CD8-positive, alpha-beta memory T cell (primary cell): ENCODE measurements at regions not wholly inside any gene's neighbourhood (a gene's known extent, or its start where the extent isn't known, plus 50 kb on each side); places are given as distances from the start of the nearest gene placed in this dataset.

Experiments used
- CTCF ChIA-PET: fragments of 350-600 bp; sonication (Branson Sonifier 250); formaldehyde crosslinking; loops from one replicate; lab custom pipeline; 2021; ENCODE audit warnings: antibody characterized with exemption; lab: Charles Lee
- POLR2A ChIA-PET: fragments of 350-600 bp; sonication (Branson Sonifier 250); formaldehyde crosslinking; loops from one replicate; lab custom pipeline; 2021; ENCODE audit warnings: antibody characterized with exemption; lab: Charles Lee
- DNase-seq, 5 donors: peaks; one replicate each; pipeline versions ENCODE4 v3.0.0 to v3.0.0-alpha.2; 2020 to 2022; ENCODE audit warnings: mixed read lengths in 1 of 5
- H3K27ac ChIP-seq: one replicate; pipeline ENCODE4 v1.7.0; 2013; ENCODE audit warnings: low read depth, mild to moderate bottlenecking, low read length, moderate library complexity
- H3K27me3 ChIP-seq: 2 replicates; pipeline ENCODE4 v1.7.0; 2013; ENCODE audit warnings: low read length, mild to moderate bottlenecking; ENCODE audit not compliant: insufficient read depth, poor library complexity, severe bottlenecking
- H3K36me3 ChIP-seq: 2 replicates; pipeline ENCODE4 v1.7.0; 2013; ENCODE audit warnings: mild to moderate bottlenecking, low read length, moderate library complexity; ENCODE audit not compliant: insufficient read depth
- H3K4me1 ChIP-seq: 2 replicates; pipeline ENCODE4 v1.7.0; 2013; ENCODE audit warnings: mild to moderate bottlenecking, low read length, moderate library complexity; ENCODE audit not compliant: insufficient read depth
- H3K4me3 ChIP-seq: 2 replicates; pipeline ENCODE4 v1.7.0; 2013; ENCODE audit warnings: mild to moderate bottlenecking, low read length
- H3K9me3 ChIP-seq: 2 replicates; pipeline ENCODE4 v1.7.0; 2013; ENCODE audit warnings: mild to moderate bottlenecking, low read length
- H3K27ac Mint-ChIP-seq, 8 donors: one replicate each; pipeline ENCODE4 v1.8.0; 2020 to 2021; ENCODE audit warnings: mixed read lengths in 8 of 8, mild to moderate bottlenecking in 6 of 8, inconsistent platforms in 3 of 8, moderate library complexity in 3 of 8
- H3K27me3 Mint-ChIP-seq, 2 donors: one replicate each; pipeline ENCODE4 v1.8.0; 2020 to 2021; ENCODE audit warnings: mixed read lengths in 2 of 2, mild to moderate bottlenecking in 1 of 2, moderate library complexity in 1 of 2
- H3K36me3 Mint-ChIP-seq, 3 donors: one replicate each; pipeline ENCODE4 v1.8.0; 2020 to 2021; ENCODE audit warnings: mixed read lengths in 3 of 3, inconsistent platforms in 1 of 3, mild to moderate bottlenecking in 1 of 3
- H3K4me1 Mint-ChIP-seq, 3 donors: one replicate each; pipeline ENCODE4 v1.8.0; 2020 to 2021; ENCODE audit warnings: mixed read lengths in 3 of 3, inconsistent platforms in 1 of 3, mild to moderate bottlenecking in 1 of 3
- H3K4me3 Mint-ChIP-seq, 7 donors: one replicate each; pipeline ENCODE4 v1.8.0; 2020 to 2021; ENCODE audit warnings: mixed read lengths in 7 of 7, mild to moderate bottlenecking in 6 of 7, moderate library complexity in 4 of 7, inconsistent platforms in 2 of 7
- H3K9me3 Mint-ChIP-seq, 5 donors: one replicate each; pipeline ENCODE4 v1.8.0; 2020 to 2022; ENCODE audit warnings: mixed read lengths in 5 of 5, mild to moderate bottlenecking in 3 of 5, moderate library complexity in 2 of 5, inconsistent platforms in 1 of 5

DNA sequence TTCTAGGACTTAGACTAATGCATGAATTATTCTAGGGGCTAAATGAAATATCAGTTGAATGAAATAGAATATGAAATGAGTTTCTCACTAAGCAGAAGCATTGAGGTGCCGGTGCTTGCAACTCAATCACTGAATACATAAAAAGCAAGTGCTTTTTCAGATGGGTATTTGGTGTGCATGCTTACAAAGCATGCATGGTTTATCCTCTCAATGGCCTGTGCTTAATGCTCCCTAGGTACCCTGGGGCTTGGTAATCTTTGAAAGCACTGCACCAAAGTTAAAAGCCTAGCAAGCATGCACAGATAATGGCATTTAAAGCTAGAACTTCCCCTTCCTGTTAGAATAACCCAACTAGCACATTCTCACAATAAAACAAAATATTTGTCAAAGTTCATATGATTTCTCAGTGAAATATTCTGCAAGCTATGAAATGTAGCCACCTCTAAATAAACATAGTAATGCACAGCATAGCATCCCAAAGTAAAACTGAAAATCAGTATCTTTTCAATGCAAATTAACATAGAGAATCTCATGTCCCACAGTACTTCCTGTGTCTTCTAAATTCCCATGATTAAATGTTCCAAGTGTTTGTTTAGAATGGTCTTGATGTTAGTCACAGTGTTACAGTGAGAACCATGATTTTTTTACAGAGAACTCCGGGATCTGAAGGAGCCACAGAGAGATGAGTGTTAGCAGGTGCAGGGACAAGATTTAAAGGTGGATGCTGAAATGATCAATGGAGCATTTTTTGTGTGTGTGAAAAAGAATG lies 143.4 kb upstream of the CDH6 start:
- Mint-ChIP-seq H3K27me3 (no peaks in the 10 kb centered on the region), H3K27ac (peak overlapping the region in 1 of 8 donors; percentile 61), H3K4me3 (no peak overlapping the region), H3K4me1 (no peaks in the 10 kb centered on the region), H3K36me3 (no peaks in the 10 kb centered on the region), H3K9me3 (peaks cover 0 to 20% (median 4%) of the 10 kb centered on the region in 5 donors)
- H3K4me3 ChIP-seq: no peak overlapping the region
- ChIA-PET POLR2A (no interaction called here), CTCF (no interaction called here)
- no peak overlapping the region for H3K27ac ChIP-seq
- no peaks in the 10 kb centered on the region for H3K27me3 ChIP-seq
- H3K9me3 ChIP-seq: no peaks in the 10 kb centered on the region
- no peak for DNase-seq
- H3K4me1 ChIP-seq: no peaks in the 10 kb centered on the region
- no peaks in the 10 kb centered on the region for H3K36me3 ChIP-seq

DNA sequence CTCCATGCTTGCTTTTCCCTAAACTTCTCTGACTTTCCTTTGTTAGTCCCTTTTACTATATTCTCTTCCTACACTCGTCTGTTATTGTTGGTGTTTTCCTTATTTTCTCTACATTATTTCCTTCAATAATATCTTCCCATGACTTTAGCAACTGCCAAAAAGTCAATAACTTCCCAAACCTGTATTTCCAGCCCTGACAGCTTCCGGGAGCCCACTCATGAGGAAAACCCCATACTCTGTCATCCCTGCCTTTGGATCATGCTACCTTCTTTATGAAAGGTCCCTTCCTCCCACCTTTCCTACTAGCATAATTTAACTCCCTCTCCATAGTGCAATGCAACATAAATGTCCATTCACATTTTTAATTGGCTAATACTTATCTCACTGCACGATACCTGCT lies 144.0 kb upstream of the CDH6 start:
- no peak overlapping the region for H3K27ac Mint-ChIP-seq
- Histone ChIP-seq H3K4me1 (no peaks in the 10 kb centered on the region), H3K4me3 (no peak overlapping the region), H3K36me3 (no peaks in the 10 kb centered on the region), H3K9me3 (no peaks in the 10 kb centered on the region), H3K27ac (no peak overlapping the region), H3K27me3 (no peaks in the 10 kb centered on the region)
- H3K4me3 Mint-ChIP-seq: no peak overlapping the region
- no peaks in the 10 kb centered on the region for H3K27me3 Mint-ChIP-seq
- ChIA-PET CTCF (no interaction called here), POLR2A (no interaction called here)
- H3K4me1 Mint-ChIP-seq: no peaks in the 10 kb centered on the region
- no peaks in the 10 kb centered on the region for H3K36me3 Mint-ChIP-seq
- peaks cover 0 to 24% (median 4%) of the 10 kb centered on the region in 5 donors for H3K9me3 Mint-ChIP-seq
- no peak for DNase-seq

DNA sequence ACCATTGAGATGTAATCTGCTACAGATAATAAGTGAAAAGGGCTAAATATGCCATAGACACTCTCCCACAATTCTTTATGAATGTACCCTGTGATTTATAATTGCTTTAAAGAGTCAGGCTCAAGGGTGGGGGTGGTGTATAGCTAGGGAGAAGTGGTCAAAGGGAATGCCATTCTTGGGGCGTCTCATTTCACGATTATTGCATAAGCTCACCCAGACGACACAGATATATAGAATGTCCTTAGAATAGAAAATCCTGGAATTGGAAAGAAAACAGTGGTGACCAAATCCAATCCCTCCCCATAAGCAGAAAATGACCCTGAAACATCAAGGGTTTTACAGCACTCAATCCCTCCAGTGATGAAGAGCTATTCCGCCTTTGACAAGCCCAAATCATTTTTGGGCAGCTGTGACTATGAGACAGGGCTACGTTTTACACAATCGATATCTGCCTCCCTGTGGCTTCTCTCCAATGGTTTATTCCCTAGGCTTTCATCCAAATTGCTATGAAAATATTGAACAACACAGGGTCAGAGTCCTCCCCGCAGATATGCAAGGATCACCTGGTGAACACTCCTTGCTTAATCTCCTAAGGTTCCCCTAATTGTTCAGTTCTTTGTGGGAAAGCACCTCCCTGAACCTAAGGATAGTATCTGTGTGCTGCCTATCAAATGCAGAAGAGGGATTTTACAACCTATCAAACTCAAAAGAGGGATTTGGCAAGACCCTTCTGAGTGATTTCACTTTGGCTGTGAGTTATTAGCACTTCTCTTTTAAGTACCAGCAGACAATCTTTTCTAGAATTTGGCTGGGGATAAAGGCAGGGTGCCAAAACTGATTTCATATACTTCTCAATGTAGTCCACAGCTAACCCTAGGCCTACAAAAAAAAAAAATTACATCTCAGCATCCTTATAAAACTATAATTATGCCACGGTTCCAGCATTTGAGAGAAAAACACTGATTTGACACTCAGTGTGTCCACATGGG lies 144.9 kb upstream of the CDH6 start:
- H3K27me3 ChIP-seq: no peaks in the 10 kb centered on the region
- H3K36me3 Mint-ChIP-seq: no peaks in the 10 kb centered on the region
- no peaks in the 10 kb centered on the region for H3K4me1 Mint-ChIP-seq
- POLR2A ChIA-PET: no interaction called here
- H3K4me3 Mint-ChIP-seq: no peak overlapping the region
- CTCF ChIA-PET: no interaction called here
- peaks cover 0 to 24% (median 4%) of the 10 kb centered on the region in 5 donors for H3K9me3 Mint-ChIP-seq
- no peak overlapping the region for H3K4me3 ChIP-seq
- H3K27ac Mint-ChIP-seq: no peak overlapping the region
- DNase-seq: no peak
- no peaks in the 10 kb centered on the region for H3K9me3 ChIP-seq
- no peak overlapping the region for H3K27ac ChIP-seq
- no peaks in the 10 kb centered on the region for H3K36me3 ChIP-seq
- no peaks in the 10 kb centered on the region for H3K4me1 ChIP-seq
- no peaks in the 10 kb centered on the region for H3K27me3 Mint-ChIP-seq

DNA sequence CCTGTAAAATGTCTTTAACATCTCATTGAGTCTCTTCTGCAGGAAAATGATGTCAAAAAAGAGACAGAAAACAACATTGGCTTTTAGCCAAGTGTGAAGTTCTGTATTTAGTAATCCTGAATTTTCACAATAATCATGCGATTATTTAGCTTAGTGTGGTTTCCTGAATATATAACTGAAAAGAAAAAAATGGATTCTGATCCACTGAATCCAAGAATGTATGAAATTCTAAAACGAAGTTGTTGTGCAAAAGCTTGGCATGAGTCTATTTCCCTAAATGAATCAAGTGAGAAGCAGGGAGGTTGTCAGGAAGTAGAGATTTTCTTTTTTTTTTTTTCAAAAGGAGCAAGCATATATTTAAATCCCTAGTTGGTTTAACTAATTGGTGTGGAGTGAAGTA lies 145.9 kb upstream of the CDH6 start:
- H3K4me1 Mint-ChIP-seq: no peaks in the 10 kb centered on the region
- no peaks in the 10 kb centered on the region for H3K27me3 Mint-ChIP-seq
- Histone ChIP-seq H3K9me3 (no peaks in the 10 kb centered on the region), H3K27me3 (no peaks in the 10 kb centered on the region), H3K36me3 (no peaks in the 10 kb centered on the region), H3K4me3 (no peak overlapping the region), H3K27ac (no peak overlapping the region), H3K4me1 (no peaks in the 10 kb centered on the region)
- ChIA-PET CTCF (no interaction called here), POLR2A (no interaction called here)
- no peak overlapping the region for H3K27ac Mint-ChIP-seq
- no peaks in the 10 kb centered on the region for H3K36me3 Mint-ChIP-seq
- peaks cover 0 to 24% (median 4%) of the 10 kb centered on the region in 5 donors for H3K9me3 Mint-ChIP-seq
- DNase-seq: no peak
- H3K4me3 Mint-ChIP-seq: no peak overlapping the region

DNA sequence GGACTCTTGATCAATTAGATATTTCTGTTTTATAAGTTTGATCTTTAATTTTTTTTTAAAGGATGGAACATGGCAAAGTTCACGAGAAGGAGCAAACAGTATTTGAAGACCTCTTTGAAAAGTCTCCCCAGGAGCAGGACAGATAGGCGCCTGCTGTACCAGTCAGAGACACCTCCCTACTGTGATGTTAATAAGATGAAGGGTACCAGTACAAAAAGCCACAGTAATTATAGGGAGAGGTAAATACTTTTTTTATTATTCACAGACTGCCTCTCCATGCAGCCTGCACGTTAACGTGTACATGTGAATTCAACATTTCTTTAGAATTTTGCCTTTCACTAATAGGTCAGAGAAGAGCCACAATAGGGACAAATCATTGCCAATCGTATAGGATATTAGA lies 146.5 kb upstream of the CDH6 start:
- Histone ChIP-seq H3K27me3 (no peaks in the 10 kb centered on the region), H3K36me3 (no peaks in the 10 kb centered on the region), H3K27ac (no peak overlapping the region), H3K4me3 (no peak overlapping the region), H3K9me3 (no peaks in the 10 kb centered on the region), H3K4me1 (no peaks in the 10 kb centered on the region)
- no peak for DNase-seq
- Mint-ChIP-seq H3K27ac (no peak overlapping the region), H3K4me3 (no peak overlapping the region), H3K36me3 (no peaks in the 10 kb centered on the region), H3K4me1 (no peaks in the 10 kb centered on the region), H3K27me3 (no peaks in the 10 kb centered on the region), H3K9me3 (peaks cover 0 to 23% (median 4%) of the 10 kb centered on the region in 5 donors)
- CTCF ChIA-PET: no interaction called here
- POLR2A ChIA-PET: no interaction called here

DNA sequence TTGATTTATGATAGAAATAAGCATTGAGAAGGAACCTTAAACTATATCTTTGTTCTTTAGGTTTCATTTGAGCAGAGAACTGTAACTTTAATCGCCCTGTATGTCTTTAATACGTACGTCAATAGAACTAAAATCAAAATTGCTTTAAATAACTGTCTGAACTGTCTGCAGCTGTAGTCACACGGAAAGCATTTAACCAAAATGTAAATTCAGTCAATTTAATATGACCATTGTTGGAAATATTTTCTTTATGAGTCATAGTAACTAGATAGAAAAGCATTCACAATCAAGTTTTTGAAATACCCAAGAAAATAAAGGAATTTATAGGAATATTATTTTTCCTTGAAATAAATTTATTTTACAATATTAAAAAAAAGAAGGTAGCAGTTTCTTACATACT lies 157.1 kb upstream of the CDH6 start:
- no peak overlapping the region for H3K4me3 ChIP-seq
- H3K4me3 Mint-ChIP-seq: no peak overlapping the region
- no peaks in the 10 kb centered on the region for H3K36me3 ChIP-seq
- H3K27ac Mint-ChIP-seq: no peak overlapping the region
- H3K4me1 Mint-ChIP-seq: no peaks in the 10 kb centered on the region
- H3K27me3 ChIP-seq: no peaks in the 10 kb centered on the region
- no peak for DNase-seq
- peaks cover 4 to 32% (median 24%) of the 10 kb centered on the region in 5 donors for H3K9me3 Mint-ChIP-seq
- no peak overlapping the region for H3K27ac ChIP-seq
- CTCF ChIA-PET: no interaction called here
- no peaks in the 10 kb centered on the region for H3K36me3 Mint-ChIP-seq
- H3K4me1 ChIP-seq: no peaks in the 10 kb centered on the region
- no peaks in the 10 kb centered on the region for H3K9me3 ChIP-seq
- H3K27me3 Mint-ChIP-seq: no peaks in the 10 kb centered on the region
- POLR2A ChIA-PET: no interaction called here

DNA sequence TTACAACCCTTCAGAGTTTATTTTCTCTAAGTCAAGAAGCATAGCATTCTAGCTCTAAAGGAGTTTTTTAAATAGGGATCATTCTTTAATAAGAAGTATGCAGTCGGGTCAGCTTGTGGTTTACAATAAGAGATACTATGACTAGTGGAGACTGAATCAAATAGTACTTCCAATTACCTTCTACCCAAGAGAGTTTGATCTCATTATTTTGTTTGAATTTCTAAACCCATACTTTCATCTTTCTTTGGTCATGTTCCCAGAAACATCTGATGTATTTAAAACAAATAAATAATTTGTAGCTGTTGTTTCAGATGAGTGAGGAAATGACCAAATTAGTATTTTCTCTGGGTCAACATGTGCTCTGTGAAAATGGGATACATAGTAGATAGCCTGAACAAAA lies 160.2 kb upstream of the CDH6 start:
- H3K9me3 Mint-ChIP-seq: peaks cover 5 to 26% (median 12%) of the 10 kb centered on the region in 5 donors
- POLR2A ChIA-PET: no interaction called here
- CTCF ChIA-PET: no interaction called here
- Histone ChIP-seq H3K27me3 (no peaks in the 10 kb centered on the region), H3K9me3 (no peaks in the 10 kb centered on the region), H3K27ac (no peak overlapping the region), H3K4me3 (no peak overlapping the region), H3K36me3 (no peaks in the 10 kb centered on the region), H3K4me1 (no peaks in the 10 kb centered on the region)
- no peak overlapping the region for H3K4me3 Mint-ChIP-seq
- DNase-seq: no peak
- H3K27me3 Mint-ChIP-seq: no peaks in the 10 kb centered on the region
- H3K27ac Mint-ChIP-seq: no peak overlapping the region
- H3K4me1 Mint-ChIP-seq: no peaks in the 10 kb centered on the region
- no peaks in the 10 kb centered on the region for H3K36me3 Mint-ChIP-seq

DNA sequence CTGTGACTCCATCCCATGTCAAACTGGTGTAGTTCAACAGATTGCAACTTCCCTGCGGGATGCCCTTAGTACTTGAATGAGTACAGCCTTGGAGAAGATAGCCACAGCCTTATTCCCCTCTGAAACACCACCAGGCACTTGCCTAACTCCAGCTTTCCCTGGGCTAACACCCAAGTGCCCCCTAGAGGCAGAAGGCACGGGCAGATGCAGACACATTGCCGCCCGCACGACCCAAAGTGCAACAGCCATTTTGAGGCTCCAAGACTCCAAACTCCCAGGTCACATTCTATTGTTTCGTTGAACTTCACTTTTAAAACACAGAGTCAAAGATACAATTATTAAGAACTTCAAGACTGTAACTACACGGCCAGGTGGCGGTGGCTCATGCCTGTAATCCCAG lies 163.6 kb upstream of the CDH6 start:
- CTCF ChIA-PET: no interaction called here
- no peak overlapping the region for H3K4me3 ChIP-seq
- Mint-ChIP-seq H3K27me3 (no peaks in the 10 kb centered on the region), H3K4me1 (no peaks in the 10 kb centered on the region), H3K4me3 (no peak overlapping the region), H3K36me3 (no peaks in the 10 kb centered on the region), H3K27ac (no peak overlapping the region), H3K9me3 (peaks cover 4 to 24% (median 6%) of the 10 kb centered on the region in 5 donors)
- POLR2A ChIA-PET: no interaction called here
- no peak for DNase-seq
- H3K27me3 ChIP-seq: no peaks in the 10 kb centered on the region
- H3K9me3 ChIP-seq: no peaks in the 10 kb centered on the region
- no peak overlapping the region for H3K27ac ChIP-seq
- no peaks in the 10 kb centered on the region for H3K4me1 ChIP-seq
- no peaks in the 10 kb centered on the region for H3K36me3 ChIP-seq
